ENCODE measurements at regions not wholly inside any gene's neighbourhood (a gene's known extent, or its start where the extent isn't known, plus 50 kb on each side); places are given as distances from the start of the nearest gene placed in this dataset.

GRCh38 chrY:14472421-14472820 lies 51.9 kb upstream of the NLGN4Y start:
- H3K4me1 ChIP-seq (ENCODE audit: insufficient read depth, low read length): peaks cover 14% of the 10 kb centered on the region
- H3K36me3 ChIP-seq (ENCODE audit: insufficient read depth, low read length): no peaks in the 10 kb centered on the region
- WGBS: 34% methylated on average over 3 of the region's 3 CpGs
- H3K9me3 ChIP-seq (ENCODE audit: insufficient read depth, low read depth, low read length): no peaks in the 10 kb centered on the region; the same call in 1 of the 2 replicates
- H3K9ac ChIP-seq (ENCODE audit: low read depth, low read length): no peak overlapping the region
- no peaks in the 10 kb centered on the region for H3K27me3 ChIP-seq (ENCODE audit: insufficient read depth, low read length)
- H3K4me3 ChIP-seq (ENCODE audit: low read length): no peak overlapping the region
- H3K27ac ChIP-seq (ENCODE audit: low read depth, low read length): no peak overlapping the region

- WGBS: 78% methylated on average over 3 of the region's 3 CpGs
- Histone ChIP-seq H3K9ac (ENCODE audit: low read depth, low read length) (no peak overlapping the region), H3K27ac (ENCODE audit: low read depth, low read length) (no peak overlapping the region), H3K4me3 (ENCODE audit: low read length) (no peak overlapping the region), H3K9me3 (ENCODE audit: insufficient read depth, low read depth, low read length) (no peaks in the 10 kb centered on the region; the same call in 1 of the 2 replicates), H3K4me1 (ENCODE audit: insufficient read depth, low read length) (peaks cover 7% of the 10 kb centered on the region), H3K36me3 (ENCODE audit: insufficient read depth, low read length) (no peaks in the 10 kb centered on the region), H3K27me3 (ENCODE audit: insufficient read depth, low read length) (no peaks in the 10 kb centered on the region)
Measured at GRCh38 chrY:14473320-14473719, 51.0 kb upstream of the NLGN4Y start.
